Stimulated activated memory B cell treated with anti-CD40 and anti-IgM and Interleukin-4, amounts not matched to agents 10 μg/mL and 1 μg/mL and 100 μg/mL, for 72 hours (primary cell): ENCODE measurements at regions not wholly inside any gene's neighbourhood (a gene's known extent, or its start where the extent isn't known, plus 50 kb on each side); places are given as distances from the start of the nearest gene placed in this dataset.

Experiments
- ATAC-seq: fragments of 150-1000 bp; cut with Tn5 transposase; 2 replicates; pipeline ENCODE4 v1.10.0; 2021
- H3K27ac Mint-ChIP-seq: one replicate; pipeline ENCODE4 v1.8.0; 2022; ENCODE audit warnings: mild to moderate bottlenecking, mixed read lengths
- H3K27me3 Mint-ChIP-seq: one replicate; pipeline ENCODE4 v1.8.0; 2022; ENCODE audit warnings: mixed read lengths
- H3K36me3 Mint-ChIP-seq: one replicate; pipeline ENCODE4 v1.8.0; 2022; ENCODE audit warnings: mixed read lengths
- H3K4me1 Mint-ChIP-seq: one replicate; pipeline ENCODE4 v1.8.0; 2022; ENCODE audit warnings: mixed read lengths
- H3K4me3 Mint-ChIP-seq: one replicate; pipeline ENCODE4 v1.8.0; 2022; ENCODE audit warnings: mild to moderate bottlenecking, moderate library complexity, mixed read lengths
- H3K9me3 Mint-ChIP-seq: one replicate; pipeline ENCODE4 v1.8.0; 2022; ENCODE audit warnings: mixed read lengths

DNA sequence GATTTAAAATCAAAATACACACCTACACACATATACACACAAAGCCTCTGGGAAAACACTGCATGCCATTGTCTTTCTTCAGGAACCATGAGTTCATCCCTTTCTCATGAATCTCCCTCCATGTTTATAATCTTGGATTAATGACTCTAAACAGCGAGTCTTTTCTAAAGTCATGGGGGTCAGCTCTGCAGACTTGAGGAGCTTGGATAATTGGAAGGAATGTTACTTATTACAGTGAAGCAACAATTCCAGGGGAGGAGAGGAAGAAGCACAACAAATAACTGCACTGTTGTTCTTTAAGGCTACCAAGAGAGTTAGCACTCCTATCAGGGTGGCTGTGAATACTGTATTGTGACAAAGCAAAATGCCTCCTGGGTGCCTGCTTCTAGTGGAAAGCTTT, 444.7 kb downstream of the ANXA1 start:
- no peak overlapping the region for H3K27ac Mint-ChIP-seq
- H3K27me3 Mint-ChIP-seq, result no peaks in the 10 kb centered on the region
- no peaks in the 10 kb centered on the region for H3K36me3 Mint-ChIP-seq
- H3K9me3 Mint-ChIP-seq, result peaks cover 4% of the 10 kb centered on the region
- no peaks in the 10 kb centered on the region for H3K4me1 Mint-ChIP-seq
- no peak for ATAC-seq
- H3K4me3 Mint-ChIP-seq, result no peak overlapping the region

DNA sequence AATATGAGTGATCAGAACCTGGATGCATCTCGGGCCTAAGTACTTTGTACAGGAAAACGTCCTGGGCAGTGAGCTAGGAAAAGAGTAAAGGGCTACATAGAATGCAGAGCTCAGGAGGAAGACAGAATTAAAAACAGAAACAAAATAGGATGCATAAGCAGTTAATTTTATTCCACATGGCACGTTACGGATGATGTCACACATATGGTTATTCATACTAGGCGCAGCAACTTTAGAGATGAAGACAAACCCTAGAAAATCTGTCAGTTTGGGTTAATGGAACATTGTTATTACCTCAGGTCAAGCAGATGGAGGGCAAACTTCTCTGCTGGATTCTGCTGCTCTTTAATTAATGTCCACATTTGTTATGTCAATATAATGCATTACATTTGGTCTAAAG, 445.4 kb downstream of the ANXA1 start:
- no peaks in the 10 kb centered on the region for H3K9me3 Mint-ChIP-seq
- no peaks in the 10 kb centered on the region for H3K27me3 Mint-ChIP-seq
- no peaks in the 10 kb centered on the region for H3K4me1 Mint-ChIP-seq
- H3K27ac Mint-ChIP-seq, result no peak overlapping the region
- no peaks in the 10 kb centered on the region for H3K36me3 Mint-ChIP-seq
- H3K4me3 Mint-ChIP-seq, result no peak overlapping the region
- ATAC-seq, result no peak

DNA sequence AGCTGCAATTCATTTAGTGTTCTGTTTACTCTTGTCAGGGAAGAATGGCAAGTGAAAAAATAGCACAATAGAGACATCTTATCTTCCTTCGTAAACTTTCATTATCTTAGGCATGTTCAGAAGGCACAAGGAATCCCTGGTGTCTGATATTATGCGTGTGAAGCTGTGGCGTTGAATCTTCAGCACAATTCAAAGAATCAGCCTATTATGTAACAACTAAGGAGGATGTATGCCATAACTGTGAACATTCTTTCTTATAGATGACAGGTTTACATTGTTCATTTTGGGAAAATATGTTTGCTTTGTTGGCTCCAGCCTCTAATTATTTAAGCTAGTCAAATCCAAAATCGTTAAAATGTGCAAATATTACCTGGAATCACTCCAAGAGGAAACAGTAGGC, 446.1 kb downstream of the ANXA1 start:
- no peaks in the 10 kb centered on the region for H3K27me3 Mint-ChIP-seq
- no peak for ATAC-seq
- no peaks in the 10 kb centered on the region for H3K4me1 Mint-ChIP-seq
- H3K9me3 Mint-ChIP-seq, result no peaks in the 10 kb centered on the region
- no peaks in the 10 kb centered on the region for H3K36me3 Mint-ChIP-seq
- H3K4me3 Mint-ChIP-seq, result no peak overlapping the region
- no peak overlapping the region for H3K27ac Mint-ChIP-seq

DNA sequence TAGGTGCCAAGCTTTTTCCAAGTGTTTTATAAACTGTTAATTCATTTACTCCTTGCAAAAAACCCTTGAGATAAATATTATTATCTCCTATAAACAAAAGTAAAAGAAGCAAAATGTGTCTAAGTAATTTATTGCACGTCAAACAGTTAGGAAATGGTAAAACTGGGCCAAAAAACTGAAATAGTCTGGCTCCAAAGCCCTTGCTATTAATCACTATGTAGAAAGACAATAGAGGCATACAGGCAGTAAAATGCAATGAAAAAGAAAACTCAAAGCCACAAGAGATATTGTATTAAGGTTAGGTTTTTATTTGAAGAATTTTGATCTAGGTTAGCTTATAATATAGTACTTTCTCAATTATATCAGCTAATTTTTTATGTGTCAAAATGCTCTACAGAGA, 457.7 kb downstream of the ANXA1 start:
- no peak overlapping the region for H3K4me3 Mint-ChIP-seq
- no peak overlapping the region for H3K27ac Mint-ChIP-seq
- H3K9me3 Mint-ChIP-seq, result peaks cover 3% of the 10 kb centered on the region
- no peaks in the 10 kb centered on the region for H3K4me1 Mint-ChIP-seq
- no peaks in the 10 kb centered on the region for H3K27me3 Mint-ChIP-seq
- H3K36me3 Mint-ChIP-seq, result no peaks in the 10 kb centered on the region
- ATAC-seq, result no peak

DNA sequence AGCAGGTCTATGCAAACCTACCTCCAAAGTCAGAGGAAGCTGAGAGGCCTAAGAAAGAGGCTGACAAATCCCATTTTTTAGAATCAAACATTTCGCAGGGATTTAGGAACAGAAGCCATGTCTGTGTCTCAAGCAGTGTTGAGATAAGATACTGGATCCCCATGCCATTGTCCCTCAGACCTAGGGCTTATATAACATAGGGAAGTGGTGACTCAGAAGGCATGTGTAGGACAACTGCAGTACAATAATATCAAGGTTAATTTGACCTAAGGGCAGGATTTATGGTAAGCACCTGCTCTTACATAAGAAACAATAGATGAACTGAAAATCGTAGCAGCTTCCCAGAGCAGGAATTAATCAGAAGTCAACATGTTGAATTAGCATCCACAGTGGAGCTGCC, 459.4 kb downstream of the ANXA1 start:
- ATAC-seq, result no peak
- Mint-ChIP-seq H3K36me3 (no peaks in the 10 kb centered on the region), H3K4me1 (no peaks in the 10 kb centered on the region), H3K9me3 (peaks cover 3% of the 10 kb centered on the region), H3K27me3 (no peaks in the 10 kb centered on the region), H3K4me3 (no peak overlapping the region), H3K27ac (no peak overlapping the region)

DNA sequence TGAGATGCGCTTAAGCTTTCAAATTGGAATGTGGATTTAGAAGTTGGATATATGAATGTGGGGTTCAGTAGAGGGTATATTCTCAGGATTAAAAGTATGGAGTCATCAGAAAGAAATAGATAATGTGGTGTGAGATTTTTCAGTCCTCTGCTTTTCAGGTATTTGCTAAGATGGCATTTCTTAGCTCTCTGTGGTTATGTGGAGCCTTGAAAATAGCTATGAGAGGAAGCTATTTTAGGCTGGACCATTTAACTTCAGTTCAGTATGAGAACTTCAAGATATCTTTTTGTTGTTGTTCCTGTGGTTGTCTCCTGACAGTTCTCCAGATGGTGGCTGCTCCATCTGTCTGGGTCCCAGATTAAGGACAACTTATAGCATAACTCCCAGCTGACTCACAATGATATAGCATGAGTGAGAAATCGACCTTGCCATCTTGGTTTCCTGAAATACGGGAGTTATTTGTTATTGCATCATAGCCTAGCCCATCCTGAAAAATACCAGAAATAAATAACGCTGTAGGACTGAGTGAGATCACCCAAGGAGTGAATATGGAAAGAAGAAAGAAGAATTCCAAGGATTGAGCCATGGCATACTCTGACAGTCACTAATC, 461.5 kb downstream of the ANXA1 start:
- Mint-ChIP-seq H3K4me1 (no peaks in the 10 kb centered on the region), H3K9me3 (peaks cover 6% of the 10 kb centered on the region), H3K36me3 (no peaks in the 10 kb centered on the region), H3K27ac (no peak overlapping the region), H3K27me3 (no peaks in the 10 kb centered on the region), H3K4me3 (no peak overlapping the region)
- ATAC-seq, result no peak

DNA sequence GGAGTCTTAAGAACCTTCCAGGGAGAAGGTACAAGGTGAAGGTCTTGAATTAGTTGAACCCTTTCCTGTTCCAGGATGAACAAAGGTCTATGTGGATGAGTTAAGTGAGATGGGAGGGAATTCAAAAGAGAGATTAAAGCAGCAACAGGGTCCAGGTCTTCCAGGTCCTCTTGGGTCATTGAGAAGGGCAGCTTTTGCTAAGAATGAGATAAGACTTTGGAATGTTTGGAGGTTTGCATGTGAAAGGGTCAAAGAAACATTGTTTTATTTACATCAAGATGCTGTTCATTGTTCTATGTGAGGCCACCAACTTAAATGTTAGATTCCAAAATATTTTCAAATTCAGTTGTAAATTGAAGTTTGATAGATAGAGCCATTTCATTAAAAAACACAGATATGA, 463.9 kb downstream of the ANXA1 start:
- H3K9me3 Mint-ChIP-seq, result peaks cover 10% of the 10 kb centered on the region

DNA sequence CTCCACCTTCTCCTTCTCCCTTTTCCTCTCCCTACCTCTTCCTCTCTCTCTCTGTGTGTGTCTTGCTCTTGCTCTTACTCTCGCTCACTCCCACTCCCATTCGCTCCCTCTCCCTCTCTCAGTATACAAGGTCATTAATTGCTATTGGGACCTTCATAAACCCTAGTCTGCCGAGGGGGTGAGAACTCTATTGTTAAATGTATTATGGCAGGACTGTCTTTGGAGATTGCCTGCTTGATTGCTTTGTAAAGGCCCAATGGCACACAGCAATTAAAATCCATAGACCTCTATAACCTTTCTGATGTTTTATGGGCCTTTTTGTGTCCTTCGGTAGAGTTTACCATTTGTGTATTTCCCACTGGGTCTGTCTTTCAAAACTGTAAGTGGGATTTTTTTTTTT, 465.9 kb downstream of the ANXA1 start:
- Mint-ChIP-seq H3K9me3 (peaks cover 8% of the 10 kb centered on the region), H3K4me1 (no peaks in the 10 kb centered on the region), H3K36me3 (no peaks in the 10 kb centered on the region), H3K27me3 (no peaks in the 10 kb centered on the region), H3K27ac (no peak overlapping the region), H3K4me3 (no peak overlapping the region)
- ATAC-seq, result no peak

More for the DNA sequence above, 463.9 kb downstream of the ANXA1 start:
- Mint-ChIP-seq H3K4me3 (no peak overlapping the region), H3K27ac (no peak overlapping the region), H3K27me3 (no peaks in the 10 kb centered on the region), H3K36me3 (no peaks in the 10 kb centered on the region), H3K4me1 (no peaks in the 10 kb centered on the region)
- no peak for ATAC-seq

DNA sequence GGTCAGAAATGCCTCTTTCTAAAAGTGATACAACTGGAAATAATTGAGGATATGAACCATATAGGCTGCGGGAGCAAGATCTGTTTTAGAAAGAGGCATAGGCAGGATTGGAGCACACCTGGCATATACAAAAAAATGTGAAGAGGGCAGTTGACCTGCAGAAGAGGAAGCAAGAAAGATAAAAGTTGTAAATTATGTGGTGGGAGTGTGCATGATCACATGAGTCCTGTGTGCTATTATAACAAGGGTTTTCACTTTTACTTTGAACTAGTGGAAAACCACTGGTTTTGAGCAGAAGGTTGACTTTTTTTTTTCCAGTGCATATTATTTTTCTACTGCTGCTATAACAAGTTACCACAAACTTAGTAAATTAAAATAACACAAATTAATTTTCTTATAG, 489.3 kb downstream of the ANXA1 start:
- no peak for ATAC-seq
- no peaks in the 10 kb centered on the region for H3K36me3 Mint-ChIP-seq
- no peaks in the 10 kb centered on the region for H3K27me3 Mint-ChIP-seq
- H3K4me3 Mint-ChIP-seq, result no peak overlapping the region
- no peaks in the 10 kb centered on the region for H3K9me3 Mint-ChIP-seq
- H3K4me1 Mint-ChIP-seq, result no peaks in the 10 kb centered on the region
- no peak overlapping the region for H3K27ac Mint-ChIP-seq

DNA sequence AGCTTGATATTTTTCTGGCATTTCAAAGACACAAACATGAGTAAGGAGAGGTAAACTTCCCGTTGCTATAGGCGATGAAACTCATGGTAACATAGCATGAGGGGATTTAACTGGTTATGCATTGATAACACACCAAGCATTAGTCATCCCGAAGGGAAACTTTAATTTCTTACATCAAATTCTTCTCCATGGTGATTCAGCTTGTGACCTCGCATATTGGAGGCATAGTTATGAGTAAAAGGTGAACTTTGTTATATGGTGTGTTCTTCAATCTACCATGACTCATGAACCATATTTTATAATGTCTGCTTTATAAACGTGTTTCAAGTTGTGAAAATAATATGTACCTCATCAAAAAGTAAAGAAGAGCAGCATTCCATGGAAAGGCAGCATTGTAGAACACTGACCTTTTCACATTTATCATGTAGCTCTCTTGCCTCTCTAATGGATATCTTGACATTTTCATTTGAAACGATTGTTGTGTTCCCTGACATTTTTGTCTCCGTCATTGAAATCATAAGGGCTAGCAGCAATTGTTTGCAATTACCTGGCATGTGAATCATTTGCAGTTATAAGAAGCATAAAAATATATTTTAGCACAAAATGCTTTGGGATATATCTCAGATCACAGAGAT, 491.8 kb downstream of the ANXA1 start:
- Mint-ChIP-seq H3K27ac (no peak overlapping the region), H3K36me3 (no peaks in the 10 kb centered on the region), H3K27me3 (no peaks in the 10 kb centered on the region), H3K9me3 (peaks cover 6% of the 10 kb centered on the region), H3K4me1 (no peaks in the 10 kb centered on the region), H3K4me3 (no peak overlapping the region)
- no peak for ATAC-seq

DNA sequence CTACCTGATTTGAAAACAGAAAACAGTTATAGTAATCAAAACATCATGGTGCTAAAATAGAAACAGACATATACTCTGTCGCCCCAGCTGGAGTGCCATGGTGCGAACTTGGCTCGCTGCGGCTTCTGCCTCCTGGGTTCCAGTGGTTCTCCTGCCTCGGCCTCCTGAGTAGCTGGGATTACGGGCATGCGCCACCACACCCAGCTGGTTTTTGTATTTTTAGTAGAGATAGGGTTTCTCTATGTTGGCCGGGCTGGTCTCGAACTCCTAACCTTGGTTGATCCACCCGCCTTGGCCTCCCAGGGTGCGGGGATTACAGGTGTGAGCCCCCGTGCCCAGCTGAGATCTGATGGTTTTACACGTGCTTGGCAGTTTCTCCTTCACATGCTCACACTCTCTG, 495.9 kb downstream of the ANXA1 start:
- H3K4me1 Mint-ChIP-seq, result no peaks in the 10 kb centered on the region
- no peak for ATAC-seq
- H3K4me3 Mint-ChIP-seq, result no peak overlapping the region
- no peaks in the 10 kb centered on the region for H3K27me3 Mint-ChIP-seq
- H3K9me3 Mint-ChIP-seq, result peaks cover 6% of the 10 kb centered on the region
- H3K36me3 Mint-ChIP-seq, result no peaks in the 10 kb centered on the region
- H3K27ac Mint-ChIP-seq, result no peak overlapping the region

DNA sequence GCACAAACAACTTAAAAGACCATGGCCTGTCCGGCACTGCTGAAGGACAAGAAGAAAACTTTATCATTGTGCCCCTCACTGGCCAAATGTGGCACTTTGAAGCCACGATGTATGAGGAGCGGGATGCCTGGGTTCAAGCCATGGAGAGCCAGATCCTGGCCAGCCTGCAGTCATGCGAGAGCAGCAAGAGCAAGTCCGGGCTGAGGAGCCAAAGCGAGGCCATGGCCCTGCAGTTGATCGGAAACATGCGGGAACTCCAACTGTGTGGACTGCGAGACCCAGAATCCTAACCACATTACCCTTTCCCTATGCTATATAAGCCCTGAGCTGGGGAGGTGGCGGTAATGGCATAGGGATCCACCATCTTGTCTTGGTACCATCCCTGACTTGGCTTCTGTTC, 497.9 kb downstream of the ANXA1 start:
- no peaks in the 10 kb centered on the region for H3K27me3 Mint-ChIP-seq
- ATAC-seq, result no peak
- H3K9me3 Mint-ChIP-seq, result peaks cover 6% of the 10 kb centered on the region
- H3K36me3 Mint-ChIP-seq, result no peaks in the 10 kb centered on the region
- no peaks in the 10 kb centered on the region for H3K4me1 Mint-ChIP-seq
- no peak overlapping the region for H3K4me3 Mint-ChIP-seq
- H3K27ac Mint-ChIP-seq, result no peak overlapping the region

DNA sequence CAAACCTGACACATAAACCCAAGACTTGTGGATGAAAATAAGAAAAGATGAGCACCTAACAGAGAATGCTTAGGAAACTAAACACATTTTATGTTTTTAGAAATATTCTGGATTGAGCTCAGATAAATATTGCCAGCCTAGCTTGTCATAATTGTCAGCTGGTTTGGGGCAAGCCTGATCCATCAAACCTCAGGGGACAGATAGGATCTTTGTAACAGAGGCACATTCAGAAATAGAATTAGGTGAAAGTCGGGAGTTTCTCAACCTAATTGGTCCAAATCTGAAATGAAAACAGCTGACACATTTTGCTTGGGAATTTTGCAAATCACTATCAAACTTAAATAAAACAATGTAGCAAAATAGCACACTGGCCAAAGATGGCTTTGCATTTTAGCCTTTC, 503.7 kb downstream of the ANXA1 start:
- no peak for ATAC-seq
- no peaks in the 10 kb centered on the region for H3K36me3 Mint-ChIP-seq
- H3K4me3 Mint-ChIP-seq, result no peak overlapping the region
- no peaks in the 10 kb centered on the region for H3K4me1 Mint-ChIP-seq
- H3K27me3 Mint-ChIP-seq, result no peaks in the 10 kb centered on the region
- no peaks in the 10 kb centered on the region for H3K9me3 Mint-ChIP-seq
- no peak overlapping the region for H3K27ac Mint-ChIP-seq

DNA sequence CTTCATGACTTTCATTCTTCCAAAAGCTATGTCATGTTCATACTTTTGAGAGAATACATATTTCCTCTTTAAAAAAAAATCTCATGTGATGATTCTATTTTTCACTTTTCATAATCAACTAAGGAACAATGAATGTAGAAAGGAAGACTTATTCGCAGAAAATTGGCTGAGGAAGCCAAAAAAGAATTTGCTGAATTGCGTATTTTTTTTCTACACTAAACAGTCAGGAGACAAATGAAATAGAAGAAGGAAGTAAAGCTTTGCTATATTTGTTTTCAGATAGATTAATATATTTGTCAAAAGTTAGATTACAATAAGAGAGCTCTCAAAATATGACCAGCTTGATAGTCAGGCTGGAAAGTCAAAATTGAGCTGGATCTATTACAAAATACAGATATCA, 504.2 kb downstream of the ANXA1 start:
- no peak overlapping the region for H3K27ac Mint-ChIP-seq
- no peak for ATAC-seq
- H3K36me3 Mint-ChIP-seq, result no peaks in the 10 kb centered on the region
- no peaks in the 10 kb centered on the region for H3K27me3 Mint-ChIP-seq
- no peaks in the 10 kb centered on the region for H3K4me1 Mint-ChIP-seq
- H3K4me3 Mint-ChIP-seq, result no peak overlapping the region
- H3K9me3 Mint-ChIP-seq, result no peaks in the 10 kb centered on the region

DNA sequence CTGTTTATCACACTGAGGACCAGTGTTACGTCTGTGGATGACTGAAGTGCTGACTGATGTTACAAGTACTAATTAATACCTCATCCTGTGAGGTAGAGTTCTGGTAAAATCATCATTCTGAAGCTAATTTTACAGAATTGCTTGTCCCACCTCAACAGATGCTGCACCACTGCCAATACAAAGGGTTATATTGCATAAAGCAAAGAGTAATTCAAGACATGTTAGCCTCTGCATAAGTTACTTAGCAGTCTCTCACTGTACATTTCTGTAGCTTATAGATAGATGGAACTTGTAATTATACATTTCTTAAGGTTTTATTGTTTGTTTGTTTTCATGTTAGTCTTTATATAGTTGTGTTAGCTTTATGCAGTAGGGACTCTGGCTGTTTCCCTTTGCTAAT, 513.6 kb downstream of the ANXA1 start:
- peaks cover 2% of the 10 kb centered on the region for H3K9me3 Mint-ChIP-seq

DNA sequence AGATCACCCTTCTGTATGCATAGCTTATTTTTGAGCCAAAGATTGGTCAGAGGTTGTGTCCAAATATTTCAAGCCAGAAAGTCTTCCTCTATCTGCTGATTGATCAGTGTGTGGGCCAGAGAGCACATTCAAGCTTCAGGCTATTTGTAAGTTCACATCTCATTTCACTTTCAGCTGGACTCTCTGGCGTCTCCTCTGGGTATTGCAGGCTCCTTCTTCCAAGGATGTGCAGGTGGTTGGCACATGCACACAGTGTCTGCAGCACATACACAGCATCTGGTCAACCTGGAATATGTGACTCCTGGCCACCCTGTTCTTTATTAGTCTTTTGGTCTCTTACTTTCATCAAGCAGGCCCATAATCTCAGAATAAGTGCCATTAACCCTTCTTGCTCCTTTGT, 516.1 kb downstream of the ANXA1 start:
- Mint-ChIP-seq H3K27ac (no peak overlapping the region), H3K4me1 (no peaks in the 10 kb centered on the region), H3K9me3 (peaks cover 2% of the 10 kb centered on the region), H3K36me3 (no peaks in the 10 kb centered on the region), H3K4me3 (no peak overlapping the region), H3K27me3 (no peaks in the 10 kb centered on the region)
- ATAC-seq, result no peak

More for the DNA sequence above, 513.6 kb downstream of the ANXA1 start:
- Mint-ChIP-seq H3K27me3 (no peaks in the 10 kb centered on the region), H3K27ac (no peak overlapping the region), H3K36me3 (no peaks in the 10 kb centered on the region), H3K4me3 (no peak overlapping the region), H3K4me1 (no peaks in the 10 kb centered on the region)
- no peak for ATAC-seq
